ENCODE measurements at regions not wholly inside any gene's neighbourhood (a gene's known extent, or its start where the extent isn't known, plus 50 kb on each side); places are given as distances from the start of the nearest gene placed in this dataset.
A peak's percentile ranks its signal among the peaks of the same experiment; 100 is the strongest.

- TF ChIP-seq IKZF5 (CRISPR knock-in tag; IDR thresholded peaks at IDR 0.05) (0 out of 2 replicates have a peak, but pooled peaks have one; percentile 3), ZNF451 (CRISPR knock-in tag; IDR thresholded peaks at IDR 0.05) (no peak), ZNF567 (CRISPR knock-in tag; IDR thresholded peaks at IDR 0.05; ENCODE audit: borderline replicate concordance) (no peak), ZNF234 (CRISPR knock-in tag; conservative IDR thresholded peaks at IDR 0.05) (0 out of 2 replicates have a peak, but pooled peaks have one; percentile 15), TCF7L2 (IDR thresholded peaks at IDR 0.05; ENCODE audit: low read depth, low read length) (no peak), ZNF430 (CRISPR knock-in tag; IDR thresholded peaks at IDR 0.05) (0 out of 2 replicates have a peak, but pooled peaks have one; percentile 52), MED13 (CRISPR knock-in tag; IDR thresholded peaks at IDR 0.05) (0 out of 2 replicates have a peak, but pooled peaks have one; percentile 20), CBX2 (IDR thresholded peaks at IDR 0.05; ENCODE audit: low read depth, low read length) (no peak), CBX2 (CRISPR knock-in tag; IDR thresholded peaks at IDR 0.05; ENCODE audit: low read depth) (peak; percentile 8; the same call in 1 of the 2 replicates), ZNF598 (CRISPR knock-in tag; IDR thresholded peaks at IDR 0.05; ENCODE audit: borderline replicate concordance) (0 out of 2 replicates have a peak, but pooled peaks have one; percentile 71), ZNF780A (CRISPR knock-in tag; IDR thresholded peaks at IDR 0.05) (no peak), LCORL (IDR thresholded peaks at IDR 0.05) (no peak), LCORL (CRISPR knock-in tag; IDR thresholded peaks at IDR 0.05) (0 out of 2 replicates have a peak, but pooled peaks have one; percentile 6)
- TF ChIP-seq, protein P1, sequence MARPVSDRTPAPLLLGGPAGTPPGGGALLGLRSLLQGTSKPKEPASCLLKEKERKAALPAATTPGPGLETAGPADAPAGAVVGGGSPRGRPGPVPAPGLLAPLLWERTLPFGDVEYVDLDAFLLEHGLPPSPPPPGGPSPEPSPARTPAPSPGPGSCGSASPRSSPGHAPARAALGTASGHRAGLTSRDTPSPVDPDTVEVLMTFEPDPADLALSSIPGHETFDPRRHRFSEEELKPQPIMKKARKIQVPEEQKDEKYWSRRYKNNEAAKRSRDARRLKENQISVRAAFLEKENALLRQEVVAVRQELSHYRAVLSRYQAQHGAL (CRISPR knock-in tag; IDR thresholded peaks at IDR 0.05; ENCODE audit: not compliant biosample characterization): peak; percentile 42
- TF ChIP-seq, protein P2, sequence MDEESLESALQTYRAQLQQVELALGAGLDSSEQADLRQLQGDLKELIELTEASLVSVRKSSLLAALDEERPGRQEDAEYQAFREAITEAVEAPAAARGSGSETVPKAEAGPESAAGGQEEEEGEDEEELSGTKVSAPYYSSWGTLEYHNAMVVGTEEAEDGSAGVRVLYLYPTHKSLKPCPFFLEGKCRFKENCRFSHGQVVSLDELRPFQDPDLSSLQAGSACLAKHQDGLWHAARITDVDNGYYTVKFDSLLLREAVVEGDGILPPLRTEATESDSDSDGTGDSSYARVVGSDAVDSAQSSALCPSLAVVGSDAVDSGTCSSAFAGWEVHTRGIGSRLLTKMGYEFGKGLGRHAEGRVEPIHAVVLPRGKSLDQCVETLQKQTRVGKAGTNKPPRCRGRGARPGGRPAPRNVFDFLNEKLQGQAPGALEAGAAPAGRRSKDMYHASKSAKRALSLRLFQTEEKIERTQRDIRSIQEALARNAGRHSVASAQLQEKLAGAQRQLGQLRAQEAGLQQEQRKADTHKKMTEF (CRISPR knock-in tag; IDR thresholded peaks at IDR 0.05): peak; percentile 9; the same call in 1 of the 2 replicates
- TF ChIP-seq, protein P3, sequence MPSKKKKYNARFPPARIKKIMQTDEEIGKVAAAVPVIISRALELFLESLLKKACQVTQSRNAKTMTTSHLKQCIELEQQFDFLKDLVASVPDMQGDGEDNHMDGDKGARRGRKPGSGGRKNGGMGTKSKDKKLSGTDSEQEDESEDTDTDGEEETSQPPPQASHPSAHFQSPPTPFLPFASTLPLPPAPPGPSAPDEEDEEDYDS (CRISPR knock-in tag; IDR thresholded peaks at IDR 0.05): peak; percentile 3; the same call in 1 of the 2 replicates
Observed at GRCh38 chr20:2207770-2208097, 88.1 kb upstream of the TGM3 start (continued).

All from HepG2 (cell line).